PFSK-1 (cell line): ENCODE measurements at regions not wholly inside any gene's neighbourhood (a gene's known extent, or its start where the extent isn't known, plus 50 kb on each side); places are given as distances from the start of the nearest gene placed in this dataset.

Source experiments
- POLR2AphosphoS5 ChIP-seq: IDR thresholded peaks from 2 replicates; pipeline ENCODE4 v1.6.1; 2012; ENCODE audit warnings: low read depth, mild to moderate bottlenecking, control low read depth, low read length, moderate library complexity
- REST ChIP-seq, 2 experiments: IDR thresholded peaks; 2 replicates each; pipeline versions ENCODE4 v1.6.1 to v1.8.0; 2011 to 2012; ENCODE audit warnings: low read depth in 2 of 2, low read length in 2 of 2, control low read depth in 1 of 2, inconsistent platforms in 1 of 2, mild to moderate bottlenecking in 1 of 2, moderate library complexity in 1 of 2; ENCODE audit not compliant: insufficient read depth in 1 of 2
- SIN3A ChIP-seq: IDR thresholded peaks from 2 replicates; pipeline ENCODE4 v1.6.1; 2012; ENCODE audit warnings: mild to moderate bottlenecking, low read length, moderate library complexity, borderline replicate concordance; ENCODE audit not compliant: insufficient read depth
- TAF1 ChIP-seq: IDR thresholded peaks from 2 replicates; pipeline ENCODE4 v1.6.1; 2012; ENCODE audit warnings: low read length, control low read depth, borderline replicate concordance; ENCODE audit not compliant: insufficient read depth

- TF ChIP-seq POLR2AphosphoS5 = no peak
- no peak for TF ChIP-seq TAF1
- no peak for TF ChIP-seq SIN3A
- TF ChIP-seq REST (IDR thresholded peaks at IDR 0.05; ENCODE audit: insufficient read depth in 1 of 2, low read depth in 2 of 2, low read length in 2 of 2) = no peak
These were observed 159.2 kb downstream of the RHOU start for GRCh38 chr1:228894442-228894989.
